T-helper 2 cell treated with Interferon-gamma antibody and Interleukin-4, amounts not matched to agents 100 ng/mL and 5 ng/mL, for 36 hours (primary cell): ENCODE measurements at regions not wholly inside any gene's neighbourhood (a gene's known extent, or its start where the extent isn't known, plus 50 kb on each side); places are given as distances from the start of the nearest gene placed in this dataset.
"Not testable (repeated sequence)": the region's sequence is repeated elsewhere in the genome, so short reads cannot be mapped to it uniquely, and the experiment has no call there.

Source experiments
- intact Hi-C: fragments of 100-400 bp; cut with micrococcal nuclease; formaldehyde crosslinking; loops from one replicate; pipeline ENCODE4 v1.15.1; 2023

DNA sequence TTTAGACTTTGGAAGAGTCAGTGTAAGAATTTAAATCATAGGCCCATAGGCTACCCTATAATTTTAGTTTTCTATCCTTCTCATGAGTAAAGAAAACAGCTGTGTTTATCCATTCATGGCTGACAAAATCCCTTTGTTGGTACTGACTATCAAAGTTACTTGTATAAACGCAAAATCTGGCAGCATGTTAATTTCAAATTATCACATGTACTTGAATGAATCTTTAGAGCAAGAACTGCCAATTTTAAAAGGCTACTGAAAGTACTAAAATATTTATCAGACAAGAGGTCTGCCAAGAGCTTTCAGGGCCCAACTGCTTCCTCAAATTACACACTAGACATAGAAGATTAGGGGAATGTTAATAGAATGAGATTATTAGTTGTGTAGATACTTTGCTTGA is 66.6 kb downstream of the MYL12B start:
- intact Hi-C loops, result no loop called here

DNA sequence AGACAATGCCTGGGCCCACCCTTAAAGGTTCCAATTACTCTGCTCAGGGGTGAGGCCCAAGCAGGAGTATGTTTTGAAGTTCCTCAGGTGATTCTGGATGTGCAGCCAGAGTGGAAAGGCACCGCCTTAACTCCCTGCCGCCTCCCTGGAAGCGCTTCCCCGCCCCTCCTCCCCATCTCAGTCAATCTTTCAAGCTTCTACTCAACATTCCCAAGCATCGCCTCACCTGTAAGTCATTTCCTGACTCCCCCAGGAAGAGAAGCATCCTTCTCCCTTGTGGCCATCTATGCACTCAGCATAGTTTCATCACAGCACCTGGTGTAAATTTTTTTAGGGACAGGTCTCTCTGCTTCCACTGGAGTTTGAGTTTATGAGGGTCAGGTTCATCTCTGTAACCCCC is 67.5 kb downstream of the MYL12B start:
- intact Hi-C loops, result no loop called here

DNA sequence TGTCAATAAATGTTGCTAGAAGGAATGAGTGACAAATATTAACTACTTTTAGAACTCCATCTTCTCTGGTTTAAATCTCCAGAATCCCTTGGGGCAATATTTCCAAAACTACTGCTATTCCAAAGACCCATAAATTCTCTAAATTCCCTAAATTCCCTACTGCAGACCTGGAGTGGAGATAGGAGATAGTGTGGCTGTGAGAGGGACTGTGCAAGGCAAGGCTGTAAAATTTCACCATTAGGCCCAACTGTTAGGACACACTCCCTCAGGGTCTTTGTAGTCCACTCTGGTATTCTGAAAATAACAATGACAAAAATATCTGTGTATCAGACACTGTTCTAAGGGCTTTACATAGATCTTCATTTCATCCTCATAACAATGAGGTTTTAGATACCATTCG is 67.9 kb downstream of the MYL12B start:
- intact Hi-C loops, result no loop called here

DNA sequence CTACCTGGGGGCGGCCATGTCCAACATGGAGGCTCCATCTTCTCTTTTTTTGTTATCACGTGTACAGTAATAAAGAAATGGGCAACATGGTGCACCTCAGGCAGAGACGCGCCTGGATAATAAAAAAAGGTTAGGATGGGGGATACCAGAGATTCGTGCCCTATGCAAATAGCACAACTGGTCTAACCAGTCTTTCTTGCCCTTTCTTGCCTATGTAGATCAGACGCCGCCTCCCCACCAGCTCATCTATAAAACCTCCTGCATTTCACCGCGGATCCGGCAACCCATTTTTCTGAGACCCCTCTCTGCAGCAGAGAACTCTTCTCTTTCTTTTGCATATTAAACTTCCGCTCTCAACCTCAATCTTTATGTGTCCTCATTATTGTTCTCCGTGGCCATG is 68.7 kb downstream of the MYL12B start:
- intact Hi-C loops, result no loop called here

DNA sequence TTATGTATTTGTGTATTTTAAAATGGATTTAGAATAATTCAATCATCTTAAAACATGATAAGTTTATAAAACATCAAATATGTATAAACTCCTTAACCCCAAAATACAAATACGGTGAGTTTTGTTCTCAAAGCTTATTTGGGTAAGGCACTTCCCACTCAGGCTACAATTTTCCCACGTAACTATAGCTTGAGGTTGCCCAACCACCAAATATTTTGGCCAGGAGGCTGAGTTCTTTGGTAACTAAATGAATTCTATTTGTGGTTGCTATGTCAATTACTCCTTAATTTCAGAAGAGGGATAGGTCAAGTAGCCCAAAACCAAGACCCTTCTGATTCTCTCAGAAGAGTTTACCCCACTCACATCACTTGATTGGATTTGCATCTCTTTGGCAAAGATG is 70.4 kb downstream of the MYL12B start:
- intact Hi-C loops, result no loop called here

DNA sequence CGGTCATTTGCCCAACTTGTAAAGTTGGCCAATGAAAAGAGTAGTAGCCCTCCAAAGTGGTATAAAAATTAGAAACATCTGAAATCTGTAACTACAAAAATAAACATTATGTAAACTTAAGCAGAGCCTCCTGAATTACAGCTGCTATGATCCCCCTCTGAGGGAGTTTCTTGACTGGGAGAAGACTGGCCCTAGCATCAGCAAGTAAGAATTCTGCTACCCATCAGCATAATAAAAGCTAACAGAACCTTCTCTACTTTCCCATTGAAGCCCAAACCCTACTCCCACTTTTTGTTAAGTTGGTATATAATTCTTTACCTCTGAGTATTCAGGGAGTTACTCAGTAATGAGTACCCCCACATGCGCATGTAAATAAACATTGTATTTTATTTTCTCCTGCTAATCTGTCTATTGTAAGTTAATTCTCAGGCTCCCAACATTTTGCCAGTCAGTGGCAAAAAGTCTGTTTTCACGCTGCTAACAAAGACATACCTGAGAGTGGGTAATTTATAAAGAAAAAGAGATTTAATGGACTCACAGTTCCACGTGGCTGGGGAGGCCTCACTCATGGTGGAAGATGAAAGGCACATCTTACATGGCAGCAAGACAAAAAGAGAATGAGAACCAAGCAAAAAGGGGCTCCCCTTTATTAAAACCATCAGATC is 71.3 kb downstream of the MYL12B start:
- intact Hi-C loops, result no loop called here

DNA sequence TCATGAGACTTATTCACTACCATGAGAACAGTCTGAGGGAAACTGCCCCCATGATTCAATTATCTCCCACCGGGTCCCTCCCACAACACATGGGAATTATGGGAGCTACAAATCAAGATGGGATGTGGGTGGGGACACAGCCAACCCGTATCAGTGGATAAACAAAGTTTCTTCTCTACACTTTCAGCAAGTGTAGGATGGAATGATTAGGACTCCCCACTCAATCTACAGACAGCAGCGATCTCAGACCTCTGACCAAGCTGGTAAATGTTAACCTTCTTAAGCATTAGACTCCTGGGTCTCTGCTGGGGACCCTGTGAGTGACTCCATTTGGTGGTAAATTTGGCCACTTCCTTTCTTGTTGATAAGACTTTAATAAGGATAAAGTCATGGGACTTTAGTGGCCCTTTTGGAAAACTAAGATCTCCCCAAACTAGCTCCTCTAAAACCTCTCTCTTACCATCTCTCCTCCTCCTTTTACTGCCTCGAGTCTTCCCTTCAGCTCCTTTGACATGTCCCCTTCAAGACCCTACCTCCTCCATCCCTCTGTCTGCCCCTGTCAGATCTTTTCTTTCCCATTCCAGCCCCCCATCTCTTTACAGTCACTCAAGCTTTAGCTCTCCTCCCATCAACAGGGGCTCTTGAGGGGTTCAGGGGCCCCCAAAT is 71.9 kb downstream of the MYL12B start:
- intact Hi-C loops, result no loop called here

DNA sequence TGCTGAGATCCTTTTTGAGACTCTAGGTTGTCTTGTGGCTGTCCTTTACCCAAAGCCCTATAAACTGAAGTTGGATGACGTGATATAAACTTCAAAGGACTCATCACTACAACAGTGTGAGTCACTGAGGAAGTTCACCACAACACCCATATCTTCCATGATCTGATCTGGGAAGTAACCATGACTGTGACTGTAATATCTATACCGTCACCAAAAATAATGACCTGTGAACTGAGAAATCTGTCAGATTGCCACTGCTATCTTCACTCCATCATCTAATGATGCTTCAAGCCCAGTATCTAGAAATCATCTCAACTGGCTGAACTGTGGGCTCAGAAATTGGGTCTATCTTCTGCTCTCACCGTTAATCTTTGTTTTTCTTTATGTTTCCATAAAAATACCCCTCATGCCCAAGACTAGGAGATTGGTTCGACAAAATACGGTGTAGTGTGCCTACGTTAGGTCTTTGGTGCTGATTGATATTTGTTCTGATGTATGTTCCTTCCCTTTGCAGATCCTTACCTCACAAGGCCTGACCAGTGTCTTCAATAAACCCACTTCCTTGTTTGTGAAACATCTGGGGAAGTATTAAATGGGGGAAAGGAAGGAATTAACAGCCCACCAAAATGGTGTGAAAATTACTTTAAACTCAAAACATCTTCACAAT is 78.2 kb downstream of the MYL12B start:
- intact Hi-C loops, result no loop called here

DNA sequence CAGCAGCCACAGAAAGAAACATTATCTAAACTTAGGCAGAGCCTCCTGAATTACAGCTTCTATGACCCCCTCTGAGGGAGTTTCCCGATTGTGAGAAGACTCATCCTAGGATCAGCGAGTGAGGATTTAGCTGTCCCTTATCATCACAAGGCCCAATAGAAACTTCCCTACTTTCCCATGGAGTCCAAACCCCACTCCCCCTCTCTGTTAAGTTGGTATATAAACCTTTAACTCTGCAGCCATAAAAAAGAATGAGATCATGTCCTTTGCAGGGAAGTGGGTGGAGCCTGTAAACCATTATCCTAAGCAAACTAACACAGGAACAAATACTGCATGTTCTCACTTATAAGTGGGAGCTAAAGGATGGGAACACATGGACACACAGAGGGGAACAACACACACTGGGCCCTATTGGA is 78.8 kb downstream of the MYL12B start:
- intact Hi-C loops, result no loop called here

DNA sequence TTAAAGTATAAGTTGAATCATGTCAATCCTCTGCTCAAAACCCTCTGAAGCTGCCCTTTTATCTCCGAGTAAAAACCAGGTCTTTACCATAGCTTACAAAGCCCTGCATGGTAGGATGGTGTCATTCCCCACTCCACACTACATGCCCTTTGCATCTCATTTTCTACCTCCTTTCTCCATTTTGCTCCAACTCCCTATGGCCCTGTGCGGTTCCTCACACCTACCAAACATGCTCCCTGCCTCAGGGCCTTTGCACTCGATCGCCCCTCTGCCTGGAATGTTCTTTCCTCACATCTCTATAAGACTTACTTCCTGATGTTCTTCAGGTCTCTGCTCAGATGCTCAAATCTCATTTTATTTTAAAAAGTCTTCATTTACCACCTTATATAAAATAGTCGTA is 80.7 kb downstream of the MYL12B start:
- intact Hi-C loops, result no loop called here

DNA sequence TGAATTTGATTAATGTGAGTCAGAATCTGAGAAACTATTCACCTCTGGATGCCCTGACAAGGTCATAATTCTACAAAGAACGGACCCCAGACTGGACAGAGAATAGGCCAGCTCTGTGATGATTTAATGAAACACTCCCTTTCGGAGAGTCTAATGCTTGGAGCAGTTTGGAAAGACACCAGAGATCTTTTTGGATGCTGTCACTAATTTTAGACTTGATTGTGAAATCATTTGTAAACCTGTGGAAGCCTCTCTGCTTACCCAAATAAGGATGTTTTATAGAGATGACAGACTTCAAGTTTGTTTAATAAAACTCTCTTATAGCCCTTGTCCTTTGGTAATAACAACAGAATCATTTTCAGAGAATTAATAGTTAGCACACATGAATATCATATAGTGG is 83.5 kb downstream of the MYL12B start:
- intact Hi-C loops, result no loop called here

DNA sequence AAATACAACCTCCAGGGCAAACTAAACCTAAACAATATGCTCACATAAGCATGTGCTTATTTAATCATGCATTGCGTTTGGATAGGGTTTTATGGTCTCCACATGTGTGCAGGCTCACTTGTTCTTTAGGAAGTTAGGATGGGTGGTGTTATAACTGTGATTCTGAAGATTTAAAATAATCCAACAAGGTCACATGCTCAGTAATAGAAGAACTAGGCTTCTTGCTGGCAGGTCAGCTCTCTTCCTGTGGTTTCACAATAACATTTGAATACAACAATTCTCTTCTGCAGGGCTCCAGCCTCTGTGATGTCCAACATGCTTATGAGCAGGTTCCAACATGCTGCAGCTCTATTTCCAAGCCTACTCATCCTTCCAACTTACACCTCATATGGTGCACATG is 84.0 kb downstream of the MYL12B start:
- intact Hi-C loops, result no loop called here

DNA sequence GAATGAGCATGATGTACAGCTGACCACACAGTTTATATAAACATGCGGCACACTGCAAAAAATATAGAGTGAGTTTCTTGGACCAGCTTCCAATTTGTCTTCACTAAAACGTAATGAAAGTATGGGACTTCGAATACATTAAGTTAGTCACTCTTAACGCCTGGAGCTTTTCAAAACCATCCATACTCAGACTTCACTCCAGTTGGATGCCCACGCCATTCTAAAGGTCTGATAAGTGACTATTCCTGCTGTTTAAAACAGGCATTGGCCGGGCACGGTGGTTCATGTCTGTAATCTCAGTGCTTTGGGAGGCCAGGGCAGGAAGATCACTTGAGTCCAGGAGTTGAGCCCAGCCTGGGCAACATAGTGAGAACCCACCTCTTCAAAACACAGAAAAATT is 84.6 kb downstream of the MYL12B start:
- intact Hi-C loops, result no loop called here

DNA sequence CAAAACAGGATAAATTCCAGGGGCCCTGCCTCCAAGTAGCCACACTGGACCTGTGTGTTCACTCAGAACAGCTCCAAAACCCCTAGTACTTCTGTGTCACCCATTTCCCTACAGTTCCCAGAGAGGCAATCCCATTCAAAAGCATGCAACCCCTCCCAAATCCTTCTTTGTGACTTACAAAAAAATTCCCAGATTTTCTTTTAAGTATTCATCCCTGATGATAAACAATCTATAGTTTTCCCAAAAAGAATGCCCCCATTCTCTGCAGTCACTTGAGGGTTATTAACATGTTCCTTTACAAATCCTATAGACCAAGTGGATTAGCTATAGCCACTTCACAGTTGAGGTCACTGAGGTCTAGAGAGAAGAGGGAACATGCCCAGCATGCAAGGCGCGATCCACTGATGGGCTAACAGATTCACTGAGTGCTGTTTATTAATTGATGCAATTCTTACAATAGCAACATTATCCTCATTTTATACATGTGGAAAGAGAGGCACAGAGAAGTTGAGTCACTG is 85.4 kb downstream of the MYL12B start:
- intact Hi-C loops, result no loop called here

DNA sequence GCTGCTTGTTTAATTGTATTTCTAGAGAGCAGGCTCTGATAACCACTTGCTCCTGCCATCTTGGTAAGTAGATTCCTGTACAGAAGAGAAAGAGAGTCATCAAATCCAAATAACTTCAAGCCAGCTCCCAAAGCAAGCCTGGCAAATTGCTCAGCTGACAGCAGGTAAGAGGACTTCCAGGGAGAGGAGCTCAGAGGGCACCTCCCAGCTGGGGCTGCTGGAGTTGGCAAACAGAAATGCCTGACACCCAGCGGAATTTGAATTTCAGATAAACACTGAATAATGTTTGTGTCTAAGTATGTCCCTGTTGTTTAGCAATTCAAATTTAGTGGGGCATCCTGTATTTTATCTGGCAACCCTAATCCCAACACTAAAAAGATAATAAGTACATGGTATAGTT is 86.2 kb downstream of the MYL12B start:
- intact Hi-C loops, result no loop called here

DNA sequence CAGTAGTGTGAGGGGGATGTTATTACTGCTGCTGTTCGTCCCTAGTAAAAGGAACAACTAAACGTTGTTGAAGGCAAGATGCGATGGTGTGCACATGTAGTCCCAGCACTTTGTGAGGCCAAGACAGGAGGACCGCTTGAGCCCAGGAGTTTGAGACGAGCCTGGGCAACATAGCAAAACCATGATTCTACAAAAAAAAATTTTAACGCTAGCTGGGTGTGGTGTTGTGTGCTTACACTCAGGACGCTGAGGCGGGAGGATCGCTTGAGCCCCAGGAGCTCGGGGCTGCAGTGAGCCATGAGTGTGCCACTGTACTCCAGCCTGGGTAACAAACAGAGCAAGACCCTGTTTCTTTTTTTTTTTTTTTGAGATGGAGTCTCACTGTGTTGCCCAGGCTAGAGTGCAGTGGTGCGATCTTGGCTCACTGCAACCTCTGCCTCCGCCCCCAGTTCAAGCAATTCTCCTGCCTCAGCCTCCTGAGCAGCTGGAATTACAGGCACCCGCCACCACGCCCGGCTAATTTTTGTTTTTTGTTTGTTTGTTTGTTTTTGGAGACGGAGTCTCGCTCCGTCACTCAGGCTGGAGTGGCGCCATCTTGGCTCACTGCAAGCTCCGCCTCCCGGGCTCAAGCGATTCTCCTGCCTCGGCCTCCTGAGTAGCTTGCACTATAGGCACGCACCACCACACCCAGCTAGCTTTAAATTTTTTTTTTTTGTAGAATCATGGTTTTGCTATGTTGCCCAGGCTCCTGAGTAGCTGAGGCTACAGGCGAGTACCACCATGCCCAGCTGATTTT is 87.3 kb downstream of the MYL12B start:
- intact Hi-C loops, result not testable (repeated sequence)

DNA sequence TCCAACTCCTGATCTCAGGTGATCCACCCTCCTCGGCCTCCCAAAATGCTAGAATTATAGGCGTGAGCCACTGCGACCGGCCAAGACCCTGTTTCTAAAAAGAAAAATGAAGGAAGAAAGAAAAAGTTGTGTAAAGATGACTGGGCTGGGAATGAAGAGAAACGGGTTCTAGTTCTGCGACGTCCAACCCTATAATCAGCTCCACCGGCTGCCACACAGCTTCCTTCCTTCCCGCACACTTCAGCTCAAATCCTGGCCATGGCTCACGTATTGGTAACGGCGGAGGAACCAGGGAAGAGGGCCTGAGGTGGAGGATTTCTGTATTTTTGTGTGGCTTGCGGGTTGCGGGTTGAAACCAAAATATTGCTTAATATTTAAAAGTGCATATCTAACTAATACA is 88.1 kb downstream of the MYL12B start:
- intact Hi-C loops, result no loop called here

DNA sequence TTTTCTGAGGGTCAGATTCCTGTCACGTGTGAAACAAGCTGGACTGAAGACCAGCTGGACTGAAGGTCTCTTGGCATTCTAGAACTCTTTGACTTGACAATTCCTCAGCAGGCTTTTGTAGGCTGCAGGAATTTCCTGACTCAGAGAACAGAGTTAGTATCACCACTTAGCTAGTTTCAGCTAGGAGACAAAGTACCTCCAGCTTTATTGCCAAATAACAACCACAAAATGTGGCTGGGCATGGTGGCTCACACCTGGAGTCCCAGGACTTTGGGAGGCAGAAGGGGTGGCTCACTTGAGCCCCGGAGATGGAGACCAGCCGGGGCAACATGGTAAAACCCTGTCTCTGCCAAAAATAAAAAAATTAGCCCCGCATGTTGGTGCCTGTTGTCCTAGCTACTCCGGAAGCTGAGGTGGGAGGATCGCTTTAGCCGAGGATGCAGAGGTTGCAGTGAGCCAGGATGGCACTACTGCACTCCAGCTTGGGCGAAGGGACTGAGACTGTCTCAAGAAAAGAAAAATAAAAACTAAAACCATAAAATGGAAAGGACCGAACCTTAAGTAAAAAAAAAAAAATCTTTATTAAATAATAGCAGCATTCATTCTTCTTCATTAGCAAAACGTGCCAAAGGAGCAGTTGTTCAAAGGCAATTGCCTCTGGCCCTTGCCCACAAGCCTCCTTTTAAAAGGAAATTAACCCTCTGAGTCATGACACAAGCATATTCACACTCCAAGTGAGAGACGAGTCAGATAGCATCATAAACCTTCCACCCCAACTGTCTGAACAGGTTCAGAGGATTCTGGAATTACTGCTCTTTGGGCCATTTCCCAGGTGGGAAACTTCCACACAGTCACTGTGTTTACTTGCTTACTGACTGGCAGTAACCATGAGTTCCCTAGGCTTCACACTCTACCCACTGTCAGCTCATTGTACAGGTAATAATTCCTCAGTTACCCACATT is 88.9 kb downstream of the MYL12B start:
- intact Hi-C loops, result no loop called here

DNA sequence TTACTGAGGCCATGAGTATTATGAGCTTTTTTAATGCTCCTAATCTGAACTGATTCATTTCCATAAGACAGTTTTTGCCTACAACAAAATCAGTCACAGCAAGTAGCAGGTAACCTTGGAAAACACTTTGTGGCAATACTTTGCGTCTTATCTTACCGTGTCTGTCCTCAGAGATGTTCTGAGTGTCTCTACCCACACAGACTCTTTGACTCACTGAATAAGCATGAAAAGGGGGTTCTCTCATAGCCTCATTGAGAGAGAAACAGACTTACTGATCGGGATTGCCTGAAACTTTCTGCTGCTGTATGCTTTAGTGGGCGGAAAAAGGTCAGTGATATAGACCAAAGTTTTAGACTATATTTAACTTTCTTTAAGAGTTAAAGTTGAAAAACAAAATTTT is 92.6 kb downstream of the MYL12B start:
- intact Hi-C loops, result no loop called here

DNA sequence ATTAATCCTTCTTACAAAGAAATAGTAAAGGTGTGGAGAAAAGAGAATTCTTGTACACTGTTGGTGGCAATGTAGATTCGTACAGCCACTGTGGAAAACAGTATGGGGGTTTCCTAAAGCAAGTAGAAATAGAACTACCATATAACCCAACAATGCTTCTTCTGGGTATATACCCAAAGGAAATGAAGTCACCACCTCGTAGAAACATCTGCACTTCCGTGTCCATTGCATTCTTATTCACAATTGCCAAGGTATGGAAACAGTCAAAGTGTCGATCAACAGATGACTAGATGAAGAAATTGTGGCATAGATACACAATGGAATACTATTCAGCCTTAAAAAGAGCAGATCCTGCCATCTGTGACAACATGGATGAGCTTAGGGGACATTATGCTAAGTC is 93.4 kb upstream of the TGIF1 start:
- intact Hi-C loops, result loop anchor here (5.0 kb wide), 1 partner anchor 59 kb away; no protein-coding TSS in a partner anchor

DNA sequence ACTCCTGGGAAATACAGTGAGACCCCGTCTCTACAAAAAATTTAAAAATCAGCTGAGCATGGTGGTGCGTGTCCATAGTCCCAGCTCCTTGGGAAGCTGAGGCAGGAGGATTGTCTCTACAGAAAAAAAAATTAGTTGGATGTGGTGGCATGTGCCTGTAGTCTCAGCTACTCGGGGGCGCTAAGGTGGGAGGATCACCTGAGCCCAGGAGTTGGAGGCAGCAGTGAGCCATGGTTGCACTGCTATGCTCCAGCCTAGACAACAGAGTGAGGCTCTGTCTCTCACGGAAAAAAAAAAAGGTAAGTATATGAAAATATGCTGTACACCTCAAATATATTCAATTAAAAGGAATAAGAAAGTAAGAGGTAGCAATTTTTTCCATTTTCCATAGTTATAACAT is 92.5 kb upstream of the TGIF1 start:
- intact Hi-C loops, result loop anchor here (5.0 kb wide), 1 partner anchor 60 kb away; no protein-coding TSS in a partner anchor
